A673 (cell line): ENCODE measurements at regions not wholly inside any gene's neighbourhood (a gene's known extent, or its start where the extent isn't known, plus 50 kb on each side); places are given as distances from the start of the nearest gene placed in this dataset.

Experiments
- EZH2 ChIP-seq: fragments of 200-600 bp; sonication (generic); IDR thresholded peaks from 2 replicates; pipeline ENCODE4 v1.6.1; 2017; ENCODE audit warnings: borderline replicate concordance, low read depth, mild to moderate bottlenecking, mixed read lengths, antibody characterized with exemption, low read length; ENCODE audit not compliant: poor library complexity, severe bottlenecking
- TF ChIP-seq, protein P1 (sequence below): fragments of 300-800, 200-600 bp; sonication (generic); conservative IDR thresholded peaks from 2 replicates; pipeline ENCODE4 v1.5.1; 2017; ENCODE audit warnings: low read depth, mild to moderate bottlenecking, antibody characterized with exemption, low read length, moderate library complexity, mixed read lengths

DNA sequence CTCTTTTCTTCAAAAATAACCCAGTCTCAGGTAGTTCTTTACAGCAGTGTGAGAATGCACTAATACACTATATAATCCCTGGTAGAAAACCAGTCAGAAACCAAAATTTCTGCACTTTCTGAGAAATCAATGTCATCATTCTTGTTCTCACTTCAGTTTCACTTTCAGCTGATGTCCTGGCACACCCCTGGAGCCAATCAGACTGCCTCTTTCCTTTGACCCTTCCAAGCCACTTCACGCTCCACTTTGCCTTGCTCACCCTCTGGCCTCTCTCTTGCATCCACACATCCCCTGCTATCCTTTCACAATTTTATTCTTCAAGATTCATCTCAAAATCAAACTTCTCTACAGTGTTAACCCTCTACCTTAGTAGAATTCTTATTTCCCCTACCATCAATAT lies 181.1 kb downstream of the ASCL1 start:
- TF ChIP-seq, protein P1, sequence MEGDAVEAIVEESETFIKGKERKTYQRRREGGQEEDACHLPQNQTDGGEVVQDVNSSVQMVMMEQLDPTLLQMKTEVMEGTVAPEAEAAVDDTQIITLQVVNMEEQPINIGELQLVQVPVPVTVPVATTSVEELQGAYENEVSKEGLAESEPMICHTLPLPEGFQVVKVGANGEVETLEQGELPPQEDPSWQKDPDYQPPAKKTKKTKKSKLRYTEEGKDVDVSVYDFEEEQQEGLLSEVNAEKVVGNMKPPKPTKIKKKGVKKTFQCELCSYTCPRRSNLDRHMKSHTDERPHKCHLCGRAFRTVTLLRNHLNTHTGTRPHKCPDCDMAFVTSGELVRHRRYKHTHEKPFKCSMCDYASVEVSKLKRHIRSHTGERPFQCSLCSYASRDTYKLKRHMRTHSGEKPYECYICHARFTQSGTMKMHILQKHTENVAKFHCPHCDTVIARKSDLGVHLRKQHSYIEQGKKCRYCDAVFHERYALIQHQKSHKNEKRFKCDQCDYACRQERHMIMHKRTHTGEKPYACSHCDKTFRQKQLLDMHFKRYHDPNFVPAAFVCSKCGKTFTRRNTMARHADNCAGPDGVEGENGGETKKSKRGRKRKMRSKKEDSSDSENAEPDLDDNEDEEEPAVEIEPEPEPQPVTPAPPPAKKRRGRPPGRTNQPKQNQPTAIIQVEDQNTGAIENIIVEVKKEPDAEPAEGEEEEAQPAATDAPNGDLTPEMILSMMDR: no peak
- TF ChIP-seq EZH2: no peak
